ENCODE measurements at regions not wholly inside any gene's neighbourhood (a gene's known extent, or its start where the extent isn't known, plus 50 kb on each side); places are given as distances from the start of the nearest gene placed in this dataset.

GRCh38 chrY:16636254-16636653, 1243.8 kb downstream of the CDY2B start:
- no peaks in the 10 kb centered on the region for H3K27me3 ChIP-seq
- H3K27ac ChIP-seq, result no peak overlapping the region
- H3K9me3 ChIP-seq, result no peaks in the 10 kb centered on the region
- no peak for TF ChIP-seq POLR2A (IDR thresholded peaks at IDR 0.05)
- TF ChIP-seq CTCF (IDR thresholded peaks at IDR 0.05), result no peak
- H3K4me1 ChIP-seq, result no peaks in the 10 kb centered on the region
- no peaks in the 10 kb centered on the region for H3K36me3 ChIP-seq
- H3K4me3 ChIP-seq (replicated peaks in 1 of 3), result no peak overlapping the region
- intact Hi-C loops (cut with DNase I), result no loop called here
- WGBS, 2 donors, result 77 to 81% methylated on average over 4 of the region's 4 CpGs
- no peak for DNase-seq

GRCh38 chrY:16629146-16629545, 1250.9 kb downstream of the CDY2B start:
- Histone ChIP-seq H3K27me3 (no peaks in the 10 kb centered on the region), H3K27ac (no peak overlapping the region), H3K4me1 (no peaks in the 10 kb centered on the region), H3K4me3 (replicated peaks in 1 of 3) (no peak overlapping the region), H3K36me3 (no peaks in the 10 kb centered on the region), H3K9me3 (no peaks in the 10 kb centered on the region)
- no peak for DNase-seq
- TF ChIP-seq CTCF (IDR thresholded peaks at IDR 0.05) (no peak), POLR2A (IDR thresholded peaks at IDR 0.05) (no peak)
- WGBS, 2 donors, result 70 to 88% methylated on average over 1 of the region's 1 CpG
- intact Hi-C loops (cut with DNase I), result no loop called here

GRCh38 chrY:16627122-16627521, 1252.9 kb downstream of the CDY2B start:
- H3K4me3 ChIP-seq (replicated peaks in 1 of 3), result no peak overlapping the region
- no peak overlapping the region for H3K27ac ChIP-seq
- intact Hi-C loops (cut with DNase I), result no loop called here
- TF ChIP-seq POLR2A (IDR thresholded peaks at IDR 0.05), result no peak
- no peak for TF ChIP-seq CTCF (IDR thresholded peaks at IDR 0.05)
- no peaks in the 10 kb centered on the region for H3K9me3 ChIP-seq
- WGBS, 2 donors, result 97 to 100% methylated on average over 3 of the region's 3 CpGs
- no peaks in the 10 kb centered on the region for H3K4me1 ChIP-seq
- no peak for DNase-seq
- no peaks in the 10 kb centered on the region for H3K27me3 ChIP-seq
- H3K36me3 ChIP-seq, result no peaks in the 10 kb centered on the region

GRCh38 chrY:16616201-16616975, 1263.6 kb downstream of the CDY2B start:
- H3K36me3 ChIP-seq, result no peaks in the 10 kb centered on the region
- WGBS, 2 donors, result 22 to 45% methylated on average over 1 to 2 of the region's 2 CpGs
- intact Hi-C loops (cut with DNase I), result no loop called here
- no peak for DNase-seq
- H3K27ac ChIP-seq, result no peak overlapping the region
- H3K4me3 ChIP-seq (replicated peaks in 1 of 3), result no peak overlapping the region
- no peaks in the 10 kb centered on the region for H3K4me1 ChIP-seq
- no peaks in the 10 kb centered on the region for H3K27me3 ChIP-seq
- H3K9me3 ChIP-seq, result no peaks in the 10 kb centered on the region
- no peak for TF ChIP-seq CTCF (IDR thresholded peaks at IDR 0.05)
- TF ChIP-seq POLR2A (IDR thresholded peaks at IDR 0.05), result no peak

- Histone ChIP-seq H3K27me3 (no peaks in the 10 kb centered on the region), H3K36me3 (no peaks in the 10 kb centered on the region), H3K4me3 (replicated peaks in 1 of 3) (no peak overlapping the region), H3K4me1 (no peaks in the 10 kb centered on the region), H3K9me3 (no peaks in the 10 kb centered on the region), H3K27ac (no peak overlapping the region)
- intact Hi-C loops (cut with DNase I), result no loop called here
- TF ChIP-seq CTCF (IDR thresholded peaks at IDR 0.05) (no peak), POLR2A (IDR thresholded peaks at IDR 0.05) (no peak)
- no peak for DNase-seq
These were observed 1271.3 kb downstream of the CDY2B start for GRCh38 chrY:16608679-16609078.
